ENCODE measurements at regions not wholly inside any gene's neighbourhood (a gene's known extent, or its start where the extent isn't known, plus 50 kb on each side); places are given as distances from the start of the nearest gene placed in this dataset.

DNA sequence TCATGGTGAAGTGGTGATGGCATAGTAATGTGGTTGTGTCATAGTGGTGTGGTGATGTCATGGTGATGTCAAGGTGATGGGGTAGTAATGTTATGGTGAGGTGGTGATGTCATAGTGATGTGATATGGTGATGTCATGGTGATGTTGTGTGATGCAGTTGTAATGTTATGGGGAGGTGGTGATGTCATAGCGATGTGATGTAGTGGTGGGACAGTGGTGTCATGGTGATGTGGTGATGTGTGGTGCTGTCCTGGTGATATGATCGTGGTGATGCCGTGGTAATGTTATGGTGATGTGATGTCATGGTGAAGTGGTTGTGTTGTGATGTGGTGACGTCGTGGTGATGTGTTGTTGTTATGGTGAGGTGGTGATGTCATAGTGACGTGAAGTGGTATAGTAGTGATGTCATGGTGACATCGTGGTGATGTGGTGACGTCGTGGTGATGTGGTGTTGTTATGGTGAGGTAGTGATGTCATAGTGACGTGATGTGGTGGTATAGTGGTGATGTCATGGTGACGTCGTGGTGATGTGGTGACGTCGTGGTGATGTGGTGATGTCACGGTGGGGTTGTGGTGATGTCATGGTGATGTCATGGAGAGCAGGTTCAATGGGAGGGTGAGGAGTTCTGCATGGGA lies 242.7 kb upstream of the MYT1L start (continued):
- TF ChIP-seq, protein P1, sequence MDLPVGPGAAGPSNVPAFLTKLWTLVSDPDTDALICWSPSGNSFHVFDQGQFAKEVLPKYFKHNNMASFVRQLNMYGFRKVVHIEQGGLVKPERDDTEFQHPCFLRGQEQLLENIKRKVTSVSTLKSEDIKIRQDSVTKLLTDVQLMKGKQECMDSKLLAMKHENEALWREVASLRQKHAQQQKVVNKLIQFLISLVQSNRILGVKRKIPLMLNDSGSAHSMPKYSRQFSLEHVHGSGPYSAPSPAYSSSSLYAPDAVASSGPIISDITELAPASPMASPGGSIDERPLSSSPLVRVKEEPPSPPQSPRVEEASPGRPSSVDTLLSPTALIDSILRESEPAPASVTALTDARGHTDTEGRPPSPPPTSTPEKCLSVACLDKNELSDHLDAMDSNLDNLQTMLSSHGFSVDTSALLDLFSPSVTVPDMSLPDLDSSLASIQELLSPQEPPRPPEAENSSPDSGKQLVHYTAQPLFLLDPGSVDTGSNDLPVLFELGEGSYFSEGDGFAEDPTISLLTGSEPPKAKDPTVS (IDR thresholded peaks at IDR 0.05; ENCODE audit: low read depth, low read length) = no peak
- TF ChIP-seq MYC (IDR thresholded peaks at IDR 0.05; ENCODE audit: insufficient read depth, insufficient read length, insufficient replicate concordance, low read length, severe bottlenecking) = no peak

DNA sequence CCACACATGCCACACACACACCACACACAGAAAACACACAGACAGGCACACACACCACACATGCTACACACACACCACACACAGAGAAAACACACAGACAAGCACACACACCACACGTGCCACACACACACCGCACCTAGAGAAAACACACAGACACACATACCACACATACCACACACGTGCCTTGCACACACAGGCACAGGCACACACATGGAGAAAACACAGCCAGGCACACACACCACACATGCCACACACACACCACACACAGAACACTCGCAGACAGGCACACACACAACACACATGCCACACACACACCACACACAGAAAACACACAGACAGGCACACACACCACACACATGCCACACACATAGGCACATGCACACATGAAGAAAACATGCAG lies 242.1 kb upstream of the MYT1L start:
- no peak overlapping the region for H2AFZ ChIP-seq (ENCODE audit: control insufficient read depth, low read depth, low read length)
- H3K27me3 ChIP-seq (replicated peaks in 1 of 2; ENCODE audit: control insufficient read depth in 2 of 2, insufficient read depth in 2 of 2, low read length in 1 of 2) = no peaks in the 10 kb centered on the region
- in situ Hi-C loops (cut with MboI) (no loop called here), intact Hi-C loops (cut with micrococcal nuclease; ENCODE audit: unreplicated experiment) (no loop called here)
- H3K4me3 ChIP-seq = no peak overlapping the region
- no peak overlapping the region for H3K9ac ChIP-seq (ENCODE audit: control insufficient read depth, insufficient read depth, low read length)
- no peaks in the 10 kb centered on the region for H3K4me1 ChIP-seq (ENCODE audit: control insufficient read depth, insufficient read depth, low read length)
- H3K36me3 ChIP-seq (ENCODE audit: control insufficient read depth in 2 of 2, insufficient read depth in 2 of 2, low read length in 1 of 2) = no peaks in the 10 kb centered on the region
- peaks cover 2% of the 10 kb centered on the region; the same call in 2 of the 3 replicates for H3K9me3 ChIP-seq (replicated peaks; ENCODE audit: control insufficient read depth, insufficient read depth, low read length)
- H3K4me2 ChIP-seq (ENCODE audit: control insufficient read depth, insufficient read depth) = no peak overlapping the region
- RAD21 ChIA-PET (ENCODE audit: unreplicated experiment) = no interaction called here
- SMC1A ChIA-PET (ENCODE audit: uncharacterized antibody, unreplicated experiment) = no interaction called here
- WGBS (ENCODE audit: insufficient coverage, insufficient replicate concordance, low lambda C conversion rate, missing lambda C conversion rate) = 62% methylated on average over 4 of the region's 4 CpGs
- DNase-seq (ENCODE audit: low read depth, low spot score) = no peak
- CTCF ChIA-PET = no interaction called here
- no TSS peak for BruUV-seq (replicated peaks)
- H4K20me1 ChIP-seq (ENCODE audit: control insufficient read depth, insufficient read depth) = no peaks in the 10 kb centered on the region
- POLR2A ChIA-PET = no interaction called here
- no peak for FAIRE-seq
- H3K27ac ChIP-seq (ENCODE audit: control insufficient read depth, insufficient read depth) = no peak overlapping the region
- H3K79me2 ChIP-seq (ENCODE audit: control insufficient read depth, insufficient read depth, low read length) = no peaks in the 10 kb centered on the region
- no peak for ATAC-seq
- TF ChIP-seq ZNF24 (IDR thresholded peaks at IDR 0.05) (no peak), POLR2AphosphoS5 (IDR thresholded peaks at IDR 0.05; ENCODE audit: low read length) (no peak), BACH1 (IDR thresholded peaks at IDR 0.05; ENCODE audit: borderline replicate concordance) (no peak), NR2C2 (IDR thresholded peaks at IDR 0.05; ENCODE audit: borderline replicate concordance, control insufficient read depth, insufficient read length, low read depth) (no peak), SIN3A (IDR thresholded peaks at IDR 0.05; ENCODE audit: low read depth, low read length) (no peak), LARP7 (IDR thresholded peaks at IDR 0.05) (no peak), NRF1 (conservative IDR thresholded peaks at IDR 0.05; ENCODE audit: low read depth, low read length) (no peak), KLF5 (IDR thresholded peaks at IDR 0.05; ENCODE audit: partially characterized antibody) (no peak), NR2F1 (conservative IDR thresholded peaks at IDR 0.05) (no peak), STAT3 (IDR thresholded peaks at IDR 0.05; ENCODE audit: low read depth, low read length) (no peak), HDGF (IDR thresholded peaks at IDR 0.05) (no peak), SMAD1 (IDR thresholded peaks at IDR 0.05; ENCODE audit: low read depth, partially characterized antibody) (no peak)
- TF ChIP-seq, protein P2, sequence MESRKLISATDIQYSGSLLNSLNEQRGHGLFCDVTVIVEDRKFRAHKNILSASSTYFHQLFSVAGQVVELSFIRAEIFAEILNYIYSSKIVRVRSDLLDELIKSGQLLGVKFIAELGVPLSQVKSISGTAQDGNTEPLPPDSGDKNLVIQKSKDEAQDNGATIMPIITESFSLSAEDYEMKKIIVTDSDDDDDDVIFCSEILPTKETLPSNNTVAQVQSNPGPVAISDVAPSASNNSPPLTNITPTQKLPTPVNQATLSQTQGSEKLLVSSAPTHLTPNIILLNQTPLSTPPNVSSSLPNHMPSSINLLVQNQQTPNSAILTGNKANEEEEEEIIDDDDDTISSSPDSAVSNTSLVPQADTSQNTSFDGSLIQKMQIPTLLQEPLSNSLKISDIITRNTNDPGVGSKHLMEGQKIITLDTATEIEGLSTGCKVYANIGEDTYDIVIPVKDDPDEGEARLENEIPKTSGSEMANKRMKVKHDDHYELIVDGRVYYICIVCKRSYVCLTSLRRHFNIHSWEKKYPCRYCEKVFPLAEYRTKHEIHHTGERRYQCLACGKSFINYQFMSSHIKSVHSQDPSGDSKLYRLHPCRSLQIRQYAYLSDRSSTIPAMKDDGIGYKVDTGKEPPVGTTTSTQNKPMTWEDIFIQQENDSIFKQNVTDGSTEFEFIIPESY (IDR thresholded peaks at IDR 0.05) = no peak
- TF ChIP-seq, protein P3, sequence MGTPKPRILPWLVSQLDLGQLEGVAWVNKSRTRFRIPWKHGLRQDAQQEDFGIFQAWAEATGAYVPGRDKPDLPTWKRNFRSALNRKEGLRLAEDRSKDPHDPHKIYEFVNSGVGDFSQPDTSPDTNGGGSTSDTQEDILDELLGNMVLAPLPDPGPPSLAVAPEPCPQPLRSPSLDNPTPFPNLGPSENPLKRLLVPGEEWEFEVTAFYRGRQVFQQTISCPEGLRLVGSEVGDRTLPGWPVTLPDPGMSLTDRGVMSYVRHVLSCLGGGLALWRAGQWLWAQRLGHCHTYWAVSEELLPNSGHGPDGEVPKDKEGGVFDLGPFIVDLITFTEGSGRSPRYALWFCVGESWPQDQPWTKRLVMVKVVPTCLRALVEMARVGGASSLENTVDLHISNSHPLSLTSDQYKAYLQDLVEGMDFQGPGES (IDR thresholded peaks at IDR 0.05) = no peak
- TF ChIP-seq, protein P4, sequence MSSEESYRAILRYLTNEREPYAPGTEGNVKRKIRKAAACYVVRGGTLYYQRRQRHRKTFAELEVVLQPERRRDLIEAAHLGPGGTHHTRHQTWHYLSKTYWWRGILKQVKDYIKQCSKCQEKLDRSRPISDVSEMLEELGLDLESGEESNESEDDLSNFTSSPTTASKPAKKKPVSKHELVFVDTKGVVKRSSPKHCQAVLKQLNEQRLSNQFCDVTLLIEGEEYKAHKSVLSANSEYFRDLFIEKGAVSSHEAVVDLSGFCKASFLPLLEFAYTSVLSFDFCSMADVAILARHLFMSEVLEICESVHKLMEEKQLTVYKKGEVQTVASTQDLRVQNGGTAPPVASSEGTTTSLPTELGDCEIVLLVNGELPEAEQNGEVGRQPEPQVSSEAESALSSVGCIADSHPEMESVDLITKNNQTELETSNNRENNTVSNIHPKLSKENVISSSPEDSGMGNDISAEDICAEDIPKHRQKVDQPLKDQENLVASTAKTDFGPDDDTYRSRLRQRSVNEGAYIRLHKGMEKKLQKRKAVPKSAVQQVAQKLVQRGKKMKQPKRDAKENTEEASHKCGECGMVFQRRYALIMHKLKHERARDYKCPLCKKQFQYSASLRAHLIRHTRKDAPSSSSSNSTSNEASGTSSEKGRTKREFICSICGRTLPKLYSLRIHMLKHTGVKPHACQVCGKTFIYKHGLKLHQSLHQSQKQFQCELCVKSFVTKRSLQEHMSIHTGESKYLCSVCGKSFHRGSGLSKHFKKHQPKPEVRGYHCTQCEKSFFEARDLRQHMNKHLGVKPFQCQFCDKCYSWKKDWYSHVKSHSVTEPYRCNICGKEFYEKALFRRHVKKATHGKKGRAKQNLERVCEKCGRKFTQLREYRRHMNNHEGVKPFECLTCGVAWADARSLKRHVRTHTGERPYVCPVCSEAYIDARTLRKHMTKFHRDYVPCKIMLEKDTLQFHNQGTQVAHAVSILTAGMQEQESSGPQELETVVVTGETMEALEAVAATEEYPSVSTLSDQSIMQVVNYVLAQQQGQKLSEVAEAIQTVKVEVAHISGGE (CRISPR knock-in tag; IDR thresholded peaks at IDR 0.05) = no peak

All from GM12878 (cell line).